ENCODE measurements at regions not wholly inside any gene's neighbourhood (a gene's known extent, or its start where the extent isn't known, plus 50 kb on each side); places are given as distances from the start of the nearest gene placed in this dataset.

- no peak for TF ChIP-seq POLR2AphosphoS5 (IDR thresholded peaks at IDR 0.05)
- TF ChIP-seq CTCF (IDR thresholded peaks at IDR 0.05): no peak
- TF ChIP-seq POLR2A (IDR thresholded peaks at IDR 0.05): no peak
- TF ChIP-seq EP300 (IDR thresholded peaks at IDR 0.05): no peak
These were observed 670.2 kb upstream of the CXADR start for GRCh38 chr21:16842696-16843035.

Measured in suprapubic skin (tissue), 4 donors.